ENCODE measurements at regions not wholly inside any gene's neighbourhood (a gene's known extent, or its start where the extent isn't known, plus 50 kb on each side); places are given as distances from the start of the nearest gene placed in this dataset.

GRCh38 chr15:96268442-96269204 lies 61.9 kb upstream of the NR2F2 start:
- peaks cover 6% of the 10 kb centered on the region for H3K4me1 ChIP-seq
- H3K27me3 ChIP-seq, result no peaks in the 10 kb centered on the region
- intact Hi-C loops (cut with DNase I), result no loop called here
- no peaks in the 10 kb centered on the region for H3K36me3 ChIP-seq
- ATAC-seq (no peak), DNase-seq (no peak)
- no peak for TF ChIP-seq CTCF (IDR thresholded peaks at IDR 0.05)
- no peak overlapping the region for H3K4me3 ChIP-seq
- no peak overlapping the region for H3K27ac ChIP-seq
- H3K9me3 ChIP-seq, result no peaks in the 10 kb centered on the region

- peak; percentile 36 for ATAC-seq
- Histone ChIP-seq H3K27me3 (no peaks in the 10 kb centered on the region), H3K27ac (no peak overlapping the region), H3K4me3 (no peak overlapping the region), H3K4me1 (no peaks in the 10 kb centered on the region), H3K36me3 (peaks cover under 1% of the 10 kb centered on the region), H3K9me3 (no peaks in the 10 kb centered on the region)
- intact Hi-C loops (cut with DNase I), result no loop called here
- no peak for TF ChIP-seq CTCF (IDR thresholded peaks at IDR 0.05)
- no peak for DNase-seq
These were observed 59.8 kb upstream of the NR2F2 start for GRCh38 chr15:96270581-96271172.

- no peak for TF ChIP-seq CTCF (IDR thresholded peaks at IDR 0.05)
- intact Hi-C loops (cut with DNase I), result no loop called here
- no peaks in the 10 kb centered on the region for H3K4me1 ChIP-seq
- no peak overlapping the region for H3K27ac ChIP-seq
- H3K4me3 ChIP-seq, result no peak overlapping the region
- no peaks in the 10 kb centered on the region for H3K27me3 ChIP-seq
- H3K9me3 ChIP-seq, result no peaks in the 10 kb centered on the region
- DNase-seq (no peak), ATAC-seq (no peak)
- H3K36me3 ChIP-seq, result peaks cover 4% of the 10 kb centered on the region
These were observed 58.1 kb upstream of the NR2F2 start for GRCh38 chr15:96272427-96272826.

- peaks cover 4% of the 10 kb centered on the region for H3K36me3 ChIP-seq
- H3K4me1 ChIP-seq, result no peaks in the 10 kb centered on the region
- no peaks in the 10 kb centered on the region for H3K9me3 ChIP-seq
- H3K27me3 ChIP-seq, result no peaks in the 10 kb centered on the region
- no peak for TF ChIP-seq CTCF (IDR thresholded peaks at IDR 0.05)
- no peak overlapping the region for H3K27ac ChIP-seq
- intact Hi-C loops (cut with DNase I), result no loop called here
- no peak overlapping the region for H3K4me3 ChIP-seq
- ATAC-seq (no peak), DNase-seq (no peak)
These were observed 57.0 kb upstream of the NR2F2 start for GRCh38 chr15:96273317-96274086.

DNA sequence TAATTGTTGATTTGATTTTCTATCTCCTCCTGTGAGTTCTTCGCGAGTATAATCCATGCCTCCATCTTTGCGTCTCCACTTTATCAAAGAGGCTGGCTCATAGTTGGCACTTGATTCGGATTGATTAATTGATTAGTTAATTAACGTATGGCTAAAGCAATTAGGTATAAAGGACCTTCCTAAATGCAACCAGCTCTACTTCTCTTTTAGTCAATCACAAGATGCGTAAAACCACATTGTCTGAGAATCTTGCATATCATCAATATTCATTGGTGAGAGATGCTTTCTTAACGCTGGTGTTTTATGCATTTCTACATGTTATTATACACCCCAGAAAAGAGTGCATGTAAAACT lies 56.4 kb upstream of the NR2F2 start:
- Histone ChIP-seq H3K27ac (no peak overlapping the region), H3K4me3 (no peak overlapping the region), H3K27me3 (no peaks in the 10 kb centered on the region), H3K9me3 (no peaks in the 10 kb centered on the region), H3K36me3 (peaks cover 4% of the 10 kb centered on the region), H3K4me1 (no peaks in the 10 kb centered on the region)
- TF ChIP-seq CTCF (IDR thresholded peaks at IDR 0.05), result no peak
- ATAC-seq, result no peak
- DNase-seq, result no peak
- intact Hi-C loops (cut with DNase I), result no loop called here
